ENCODE measurements at regions not wholly inside any gene's neighbourhood (a gene's known extent, or its start where the extent isn't known, plus 50 kb on each side); places are given as distances from the start of the nearest gene placed in this dataset.

DNA sequence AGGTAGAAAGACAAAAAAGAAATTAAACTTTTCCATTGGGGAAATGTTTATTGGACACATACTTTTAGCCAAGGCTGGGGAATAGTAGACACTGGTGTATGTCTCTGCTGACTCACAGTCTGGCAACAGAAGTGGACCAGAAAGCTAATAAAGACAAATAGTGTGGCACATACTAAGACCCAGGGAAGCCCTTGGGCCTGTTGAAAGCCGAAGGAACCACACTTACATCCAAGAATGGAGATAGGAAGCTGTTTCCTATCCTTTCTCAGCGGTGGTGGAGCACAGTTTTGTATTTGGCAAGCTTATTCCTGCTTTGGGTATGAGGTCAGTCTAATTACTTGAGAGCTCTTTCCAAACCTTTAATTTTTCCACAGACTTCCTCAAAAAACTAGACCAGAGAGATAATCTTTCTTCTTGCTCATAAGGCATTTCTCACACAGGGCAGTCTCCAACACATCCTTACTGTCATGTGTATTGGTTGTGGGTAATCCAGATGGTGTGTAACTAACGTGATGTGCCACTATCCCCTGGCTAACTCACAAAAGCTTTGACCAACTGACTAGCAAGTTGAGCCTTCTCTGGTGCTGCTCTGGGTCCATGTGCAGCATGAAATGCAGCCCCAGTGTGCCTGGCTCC, 279.1 kb upstream of the IGF1R start:
- TF ChIP-seq, protein P1, sequence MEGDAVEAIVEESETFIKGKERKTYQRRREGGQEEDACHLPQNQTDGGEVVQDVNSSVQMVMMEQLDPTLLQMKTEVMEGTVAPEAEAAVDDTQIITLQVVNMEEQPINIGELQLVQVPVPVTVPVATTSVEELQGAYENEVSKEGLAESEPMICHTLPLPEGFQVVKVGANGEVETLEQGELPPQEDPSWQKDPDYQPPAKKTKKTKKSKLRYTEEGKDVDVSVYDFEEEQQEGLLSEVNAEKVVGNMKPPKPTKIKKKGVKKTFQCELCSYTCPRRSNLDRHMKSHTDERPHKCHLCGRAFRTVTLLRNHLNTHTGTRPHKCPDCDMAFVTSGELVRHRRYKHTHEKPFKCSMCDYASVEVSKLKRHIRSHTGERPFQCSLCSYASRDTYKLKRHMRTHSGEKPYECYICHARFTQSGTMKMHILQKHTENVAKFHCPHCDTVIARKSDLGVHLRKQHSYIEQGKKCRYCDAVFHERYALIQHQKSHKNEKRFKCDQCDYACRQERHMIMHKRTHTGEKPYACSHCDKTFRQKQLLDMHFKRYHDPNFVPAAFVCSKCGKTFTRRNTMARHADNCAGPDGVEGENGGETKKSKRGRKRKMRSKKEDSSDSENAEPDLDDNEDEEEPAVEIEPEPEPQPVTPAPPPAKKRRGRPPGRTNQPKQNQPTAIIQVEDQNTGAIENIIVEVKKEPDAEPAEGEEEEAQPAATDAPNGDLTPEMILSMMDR (IDR thresholded peaks at IDR 0.05), result no peak
- TF ChIP-seq POLR2A (IDR thresholded peaks at IDR 0.05), result no peak

Data from esophagus squamous epithelium (tissue), 4 donors.